ENCODE measurements at regions not wholly inside any gene's neighbourhood (a gene's known extent, or its start where the extent isn't known, plus 50 kb on each side); places are given as distances from the start of the nearest gene placed in this dataset.

- ATAC-seq: no peak
- Histone ChIP-seq H3K79me2 (ENCODE audit: insufficient read depth, low read length) (no peaks in the 10 kb centered on the region), H3K27me3 (ENCODE audit: insufficient read depth, low read length) (peaks cover 52% of the 10 kb centered on the region), H3K9me2 (ENCODE audit: insufficient read depth) (no peaks in the 10 kb centered on the region), H3K4me3 (replicated peaks in 1 of 2; ENCODE audit: low read depth in 1 of 2, low read length in 2 of 2) (no peak overlapping the region), H3K9ac (ENCODE audit: low read length) (no peak overlapping the region), H3K27ac (ENCODE audit: low read depth, low read length) (no peak overlapping the region), H3K4me2 (ENCODE audit: low read length) (no peak overlapping the region), H3K36me3 (ENCODE audit: control insufficient read depth in 1 of 2, insufficient read depth in 2 of 2, low read length in 2 of 2) (no peaks in the 10 kb centered on the region), H4K20me1 (ENCODE audit: insufficient read depth) (no peaks in the 10 kb centered on the region; the same call in 1 of the 2 replicates), H3K9me3 (ENCODE audit: control insufficient read depth in 1 of 2, insufficient read depth in 1 of 2, low read depth in 1 of 2, low read length in 2 of 2) (no peaks in the 10 kb centered on the region), H2AFZ (ENCODE audit: low read depth, low read length, poor library complexity, severe bottlenecking) (no peak overlapping the region), H3K4me1 (ENCODE audit: control insufficient read depth in 1 of 2, insufficient read depth in 2 of 2, low read length in 2 of 2) (no peaks in the 10 kb centered on the region)
- no peak for DNase-seq (ENCODE audit: low read depth, low spot score)
- TF ChIP-seq EZH2 (IDR thresholded peaks at IDR 0.05) (no peak), RAD21 (IDR thresholded peaks at IDR 0.05; ENCODE audit: low read depth) (no peak), FOSL1 (IDR thresholded peaks at IDR 0.05; ENCODE audit: low read depth) (no peak), TCF7L2 (IDR thresholded peaks at IDR 0.05; ENCODE audit: borderline replicate concordance, extremely low read depth, insufficient read depth, insufficient read length) (no peak), EZH2phosphoT487 (IDR thresholded peaks at IDR 0.05; ENCODE audit: borderline replicate concordance) (no peak), MAX (IDR thresholded peaks at IDR 0.05) (no peak), SIN3A (IDR thresholded peaks at IDR 0.05; ENCODE audit: low read depth) (no peak), REST (IDR thresholded peaks at IDR 0.05; ENCODE audit: low read depth) (no peak), SRF (IDR thresholded peaks at IDR 0.05; ENCODE audit: low read depth) (no peak), POLR2A (IDR thresholded peaks at IDR 0.05; ENCODE audit: borderline replicate concordance, extremely low read depth, insufficient read depth, insufficient read length) (no peak), EGR1 (IDR thresholded peaks at IDR 0.05; ENCODE audit: low read depth) (no peak), YY1 (IDR thresholded peaks at IDR 0.05; ENCODE audit: extremely low read depth, insufficient replicate concordance, low read depth, low read length) (no peak), POLR2AphosphoS5 (IDR thresholded peaks at IDR 0.05; ENCODE audit: low read depth, low read length) (no peak), ZFX (IDR thresholded peaks at IDR 0.05) (no peak), JUND (IDR thresholded peaks at IDR 0.05) (no peak)
- TF ChIP-seq, protein P1, sequence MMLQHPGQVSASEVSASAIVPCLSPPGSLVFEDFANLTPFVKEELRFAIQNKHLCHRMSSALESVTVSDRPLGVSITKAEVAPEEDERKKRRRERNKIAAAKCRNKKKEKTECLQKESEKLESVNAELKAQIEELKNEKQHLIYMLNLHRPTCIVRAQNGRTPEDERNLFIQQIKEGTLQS (IDR thresholded peaks at IDR 0.05): no peak
- TF ChIP-seq, protein P2, sequence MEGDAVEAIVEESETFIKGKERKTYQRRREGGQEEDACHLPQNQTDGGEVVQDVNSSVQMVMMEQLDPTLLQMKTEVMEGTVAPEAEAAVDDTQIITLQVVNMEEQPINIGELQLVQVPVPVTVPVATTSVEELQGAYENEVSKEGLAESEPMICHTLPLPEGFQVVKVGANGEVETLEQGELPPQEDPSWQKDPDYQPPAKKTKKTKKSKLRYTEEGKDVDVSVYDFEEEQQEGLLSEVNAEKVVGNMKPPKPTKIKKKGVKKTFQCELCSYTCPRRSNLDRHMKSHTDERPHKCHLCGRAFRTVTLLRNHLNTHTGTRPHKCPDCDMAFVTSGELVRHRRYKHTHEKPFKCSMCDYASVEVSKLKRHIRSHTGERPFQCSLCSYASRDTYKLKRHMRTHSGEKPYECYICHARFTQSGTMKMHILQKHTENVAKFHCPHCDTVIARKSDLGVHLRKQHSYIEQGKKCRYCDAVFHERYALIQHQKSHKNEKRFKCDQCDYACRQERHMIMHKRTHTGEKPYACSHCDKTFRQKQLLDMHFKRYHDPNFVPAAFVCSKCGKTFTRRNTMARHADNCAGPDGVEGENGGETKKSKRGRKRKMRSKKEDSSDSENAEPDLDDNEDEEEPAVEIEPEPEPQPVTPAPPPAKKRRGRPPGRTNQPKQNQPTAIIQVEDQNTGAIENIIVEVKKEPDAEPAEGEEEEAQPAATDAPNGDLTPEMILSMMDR (IDR thresholded peaks at IDR 0.05 in 2 of 3, conservative IDR thresholded peaks at IDR 0.05 in 1 of 3; ENCODE audit: borderline replicate concordance in 1 of 3, insufficient read depth in 1 of 3, low read depth in 2 of 3, low read length in 2 of 3): no peak
- TF ChIP-seq, protein P3, sequence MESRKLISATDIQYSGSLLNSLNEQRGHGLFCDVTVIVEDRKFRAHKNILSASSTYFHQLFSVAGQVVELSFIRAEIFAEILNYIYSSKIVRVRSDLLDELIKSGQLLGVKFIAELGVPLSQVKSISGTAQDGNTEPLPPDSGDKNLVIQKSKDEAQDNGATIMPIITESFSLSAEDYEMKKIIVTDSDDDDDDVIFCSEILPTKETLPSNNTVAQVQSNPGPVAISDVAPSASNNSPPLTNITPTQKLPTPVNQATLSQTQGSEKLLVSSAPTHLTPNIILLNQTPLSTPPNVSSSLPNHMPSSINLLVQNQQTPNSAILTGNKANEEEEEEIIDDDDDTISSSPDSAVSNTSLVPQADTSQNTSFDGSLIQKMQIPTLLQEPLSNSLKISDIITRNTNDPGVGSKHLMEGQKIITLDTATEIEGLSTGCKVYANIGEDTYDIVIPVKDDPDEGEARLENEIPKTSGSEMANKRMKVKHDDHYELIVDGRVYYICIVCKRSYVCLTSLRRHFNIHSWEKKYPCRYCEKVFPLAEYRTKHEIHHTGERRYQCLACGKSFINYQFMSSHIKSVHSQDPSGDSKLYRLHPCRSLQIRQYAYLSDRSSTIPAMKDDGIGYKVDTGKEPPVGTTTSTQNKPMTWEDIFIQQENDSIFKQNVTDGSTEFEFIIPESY (IDR thresholded peaks at IDR 0.05; ENCODE audit: extremely low read depth, insufficient replicate concordance, low read length): no peak
- CTCF ChIA-PET: no interaction called here
- no TSS peak for BruUV-seq (replicated peaks)
- POLR2A ChIA-PET: no interaction called here
- RAD21 ChIA-PET (ENCODE audit: low non-redundant PET in 1 of 2, low total read pairs in 2 of 2, uncharacterized antibody in 2 of 2, unreplicated experiment in 2 of 2): no interaction called here
- intact Hi-C loops (cut with micrococcal nuclease): no loop called here
Observed at GRCh38 chr2:23302591-23302990, 82.4 kb upstream of the KLHL29 start.
